Astrocyte (in vitro differentiated cells and primary cell): ENCODE measurements at regions not wholly inside any gene's neighbourhood (a gene's known extent, or its start where the extent isn't known, plus 50 kb on each side); places are given as distances from the start of the nearest gene placed in this dataset.

Experiments
- DNase-seq: peaks from one replicate; pipeline ENCODE4 v3.0.0-alpha.2; 2010; ENCODE audit warnings: low read depth
- FAIRE-seq: peaks from 2 replicates; lab custom pipeline; 2011; peaks lifted over from hg19 to GRCh38; lab: Jason Lieb, UNC
- H2AFZ ChIP-seq: 2 replicates; pipeline ENCODE4 v1.6.0; 2012; ENCODE audit warnings: low read depth, low read length, inconsistent platforms
- H3K27ac ChIP-seq: 2 replicates; pipeline ENCODE4 v1.5.1; 2011; ENCODE audit warnings: low read depth, low read length, inconsistent platforms
- H3K27me3 ChIP-seq: 2 replicates; pipeline ENCODE4 v1.6.0; 2011; ENCODE audit warnings: low read length, inconsistent platforms; ENCODE audit not compliant: insufficient read depth
- H3K36me3 ChIP-seq: 2 replicates; pipeline ENCODE4 v1.5.1; 2011; ENCODE audit warnings: low read length, inconsistent platforms; ENCODE audit not compliant: insufficient read depth
- H3K4me1 ChIP-seq: 2 replicates; pipeline ENCODE4 v1.5.1; 2011; ENCODE audit warnings: low read length, inconsistent platforms; ENCODE audit not compliant: insufficient read depth
- H3K4me2 ChIP-seq: 2 replicates; pipeline ENCODE4 v1.6.0; 2012; ENCODE audit warnings: low read length, inconsistent platforms
- H3K4me3 ChIP-seq: 2 replicates; pipeline ENCODE4 v1.5.1; 2011; ENCODE audit warnings: low read depth, mild to moderate bottlenecking, low read length, inconsistent platforms; ENCODE audit not compliant: insufficient read depth
- H3K79me2 ChIP-seq: 2 replicates; pipeline ENCODE4 v1.6.0; 2012; ENCODE audit warnings: mild to moderate bottlenecking, low read length, inconsistent platforms; ENCODE audit not compliant: insufficient read depth
- H3K9ac ChIP-seq: 2 replicates; pipeline ENCODE4 v1.6.0; 2012; ENCODE audit warnings: mild to moderate bottlenecking, low read length, inconsistent platforms
- H3K9me3 ChIP-seq: 2 replicates; pipeline ENCODE4 v1.5.1; 2012; ENCODE audit warnings: low read depth, mild to moderate bottlenecking, low read length, inconsistent platforms; ENCODE audit not compliant: insufficient read depth
- H4K20me1 ChIP-seq: 2 replicates; pipeline ENCODE4 v1.6.0; 2012; ENCODE audit warnings: low read length, inconsistent platforms; ENCODE audit not compliant: insufficient read depth
- H3K27ac Mint-ChIP-seq: one replicate; pipeline ENCODE4 v1.8.0; 2021; ENCODE audit warnings: mild to moderate bottlenecking, mixed read lengths; ENCODE audit not compliant: unreplicated experiment
- H3K27me3 Mint-ChIP-seq: one replicate; pipeline ENCODE4 v1.8.0; 2021; ENCODE audit warnings: low read depth, mixed read lengths; ENCODE audit not compliant: unreplicated experiment
- H3K36me3 Mint-ChIP-seq: one replicate; pipeline ENCODE4 v1.8.0; 2021; ENCODE audit warnings: low read depth, mixed read lengths; ENCODE audit not compliant: unreplicated experiment
- H3K4me1 Mint-ChIP-seq: one replicate; pipeline ENCODE4 v1.8.0; 2021; ENCODE audit warnings: low read depth, mixed read lengths; ENCODE audit not compliant: unreplicated experiment
- H3K4me3 Mint-ChIP-seq: one replicate; pipeline ENCODE4 v1.8.0; 2021; ENCODE audit warnings: mild to moderate bottlenecking, moderate library complexity, mixed read lengths; ENCODE audit not compliant: unreplicated experiment
- H3K9me3 Mint-ChIP-seq: one replicate; pipeline ENCODE4 v1.8.0; 2021; ENCODE audit warnings: mild to moderate bottlenecking, mixed read lengths; ENCODE audit not compliant: unreplicated experiment
- CTCF ChIP-seq: IDR thresholded peaks from 2 replicates; pipeline ENCODE4 v1.5.1; 2011; ENCODE audit warnings: low read depth, mild to moderate bottlenecking, inconsistent platforms, low read length, moderate library complexity; ENCODE audit not compliant: insufficient read depth
- EZH2 ChIP-seq: IDR thresholded peaks from 2 replicates; pipeline ENCODE4 v1.6.1; 2012; ENCODE audit warnings: mild to moderate bottlenecking, low read length, inconsistent platforms; ENCODE audit not compliant: insufficient read depth

- H3K4me1 ChIP-seq, result no peaks in the 10 kb centered on the region
- no peaks in the 10 kb centered on the region for H3K79me2 ChIP-seq
- FAIRE-seq (no peak), DNase-seq (no peak)
- Mint-ChIP-seq H3K36me3 (no peaks in the 10 kb centered on the region), H3K27ac (no peak overlapping the region), H3K9me3 (no peaks in the 10 kb centered on the region), H3K27me3 (no peaks in the 10 kb centered on the region), H3K4me1 (peaks cover 7% of the 10 kb centered on the region), H3K4me3 (no peak overlapping the region)
- no peaks in the 10 kb centered on the region for H4K20me1 ChIP-seq
- H3K27ac ChIP-seq, result no peak overlapping the region
- no peaks in the 10 kb centered on the region for H3K9me3 ChIP-seq
- TF ChIP-seq EZH2 (no peak), CTCF (no peak)
- H3K36me3 ChIP-seq, result no peaks in the 10 kb centered on the region
- H2AFZ ChIP-seq, result no peak overlapping the region
- H3K27me3 ChIP-seq, result no peaks in the 10 kb centered on the region
- H3K4me2 ChIP-seq, result no peak overlapping the region
- no peak overlapping the region for H3K9ac ChIP-seq
- H3K4me3 ChIP-seq, result no peak overlapping the region
Measured at GRCh38 chr4:111693758-111694157, 451.5 kb upstream of the FAM241A start.

- no peak overlapping the region for H3K4me2 ChIP-seq
- H3K27me3 Mint-ChIP-seq, result no peaks in the 10 kb centered on the region
- no peak overlapping the region for H3K27ac ChIP-seq
- no peak overlapping the region for H3K9ac ChIP-seq
- FAIRE-seq (no peak), DNase-seq (no peak)
- H4K20me1 ChIP-seq, result no peaks in the 10 kb centered on the region
- no peaks in the 10 kb centered on the region for H3K4me1 Mint-ChIP-seq
- H3K27ac Mint-ChIP-seq, result no peak overlapping the region
- no peaks in the 10 kb centered on the region for H3K4me1 ChIP-seq
- no peaks in the 10 kb centered on the region for H3K9me3 ChIP-seq
- no peaks in the 10 kb centered on the region for H3K36me3 Mint-ChIP-seq
- H3K79me2 ChIP-seq, result no peaks in the 10 kb centered on the region
- no peak overlapping the region for H3K4me3 ChIP-seq
- H3K36me3 ChIP-seq, result no peaks in the 10 kb centered on the region
- no peaks in the 10 kb centered on the region for H3K27me3 ChIP-seq
- no peak overlapping the region for H3K4me3 Mint-ChIP-seq
- H2AFZ ChIP-seq, result no peak overlapping the region
- H3K9me3 Mint-ChIP-seq, result no peaks in the 10 kb centered on the region
- TF ChIP-seq EZH2 (no peak), CTCF (no peak)
Measured at GRCh38 chr4:111695677-111696076, 449.6 kb upstream of the FAM241A start.

GRCh38 chr4:111696505-111696904, 448.7 kb upstream of the FAM241A start:
- Histone ChIP-seq H3K27me3 (no peaks in the 10 kb centered on the region), H3K4me1 (no peaks in the 10 kb centered on the region), H3K27ac (no peak overlapping the region), H3K9me3 (no peaks in the 10 kb centered on the region), H2AFZ (no peak overlapping the region), H3K4me3 (no peak overlapping the region), H3K9ac (no peak overlapping the region), H3K79me2 (no peaks in the 10 kb centered on the region), H3K4me2 (no peak overlapping the region), H4K20me1 (no peaks in the 10 kb centered on the region), H3K36me3 (no peaks in the 10 kb centered on the region)
- TF ChIP-seq EZH2 (no peak), CTCF (no peak)
- DNase-seq, result no peak
- no peak overlapping the region for H3K27ac Mint-ChIP-seq
- H3K4me1 Mint-ChIP-seq, result no peaks in the 10 kb centered on the region
- no peaks in the 10 kb centered on the region for H3K27me3 Mint-ChIP-seq
- FAIRE-seq, result no peak
- H3K9me3 Mint-ChIP-seq, result no peaks in the 10 kb centered on the region
- H3K36me3 Mint-ChIP-seq, result no peaks in the 10 kb centered on the region
- no peak overlapping the region for H3K4me3 Mint-ChIP-seq
